KBM-7 (cell line): ENCODE measurements at regions not wholly inside any gene's neighbourhood (a gene's known extent, or its start where the extent isn't known, plus 50 kb on each side); places are given as distances from the start of the nearest gene placed in this dataset.
"Not testable (repeated sequence)": the region's sequence is repeated elsewhere in the genome, so short reads cannot be mapped to it uniquely, and the experiment has no call there.

Source experiments
- DNase-seq: peaks from one replicate; pipeline ENCODE4 v3.0.0-alpha.2; 2015
- in situ Hi-C: fragments of 300-500 bp; cut with MboI; formaldehyde crosslinking; loops from 2 replicates; pipeline ENCODE4 v1.14.3; 2020; ENCODE audit warnings: low sequenced_read_pairs, low pct_unique_long_range_greater_than_20kb, mixed read lengths

- in situ Hi-C loops: not testable (repeated sequence)
- peak; percentile 8 for DNase-seq
Observed at GRCh38 chr22:10934704-10935103, 4593.3 kb upstream of the OR11H1 start.

- in situ Hi-C loops: no loop called here
- no peak for DNase-seq
Observed at GRCh38 chr22:10961043-10961860, 4566.7 kb upstream of the OR11H1 start.

GRCh38 chr22:10961861-10962255, 4566.1 kb upstream of the OR11H1 start:
- in situ Hi-C loops, DNase-seq: not testable (repeated sequence)
